HFF-Myc (cell line): ENCODE measurements at regions not wholly inside any gene's neighbourhood (a gene's known extent, or its start where the extent isn't known, plus 50 kb on each side); places are given as distances from the start of the nearest gene placed in this dataset.

ENCODE experiments used
- DNase-seq: peaks from one replicate; pipeline ENCODE4 v3.0.0-alpha.2; 2011; ENCODE audit warnings: low read depth; ENCODE audit errors: extremely low read depth
- H3K4me3 ChIP-seq: replicated peaks from 2 replicates; pipeline ENCODE4 v1.5.1; 2011; ENCODE audit warnings: low read depth, mild to moderate bottlenecking, control low read depth, low read length
- TF ChIP-seq, protein P1 (sequence below): IDR thresholded peaks from 2 replicates; pipeline ENCODE4 v1.5.1; 2012; ENCODE audit warnings: mild to moderate bottlenecking, low read depth, low read length, control low read depth; ENCODE audit errors: missing control alignments

DNA sequence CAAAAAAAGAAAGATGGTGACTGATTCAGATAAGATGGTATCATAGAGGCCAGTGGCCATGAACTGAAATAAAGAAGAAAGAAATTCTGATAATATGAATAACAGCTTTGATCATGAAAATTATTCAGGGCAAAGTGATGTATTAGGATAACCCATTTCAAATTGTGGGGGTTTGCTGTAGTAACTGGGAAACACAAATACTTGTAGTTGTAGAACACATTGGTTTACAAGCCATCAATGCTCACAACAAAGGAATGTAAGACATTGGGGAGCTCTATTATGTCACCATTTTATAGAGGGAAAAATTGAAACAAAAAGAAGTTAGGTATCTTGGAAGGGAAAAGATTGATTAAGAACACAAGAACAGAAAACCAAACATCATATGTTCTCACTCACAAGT is 140.4 kb upstream of the FRMD6 start:
- no peak for DNase-seq
- TF ChIP-seq, protein P1, sequence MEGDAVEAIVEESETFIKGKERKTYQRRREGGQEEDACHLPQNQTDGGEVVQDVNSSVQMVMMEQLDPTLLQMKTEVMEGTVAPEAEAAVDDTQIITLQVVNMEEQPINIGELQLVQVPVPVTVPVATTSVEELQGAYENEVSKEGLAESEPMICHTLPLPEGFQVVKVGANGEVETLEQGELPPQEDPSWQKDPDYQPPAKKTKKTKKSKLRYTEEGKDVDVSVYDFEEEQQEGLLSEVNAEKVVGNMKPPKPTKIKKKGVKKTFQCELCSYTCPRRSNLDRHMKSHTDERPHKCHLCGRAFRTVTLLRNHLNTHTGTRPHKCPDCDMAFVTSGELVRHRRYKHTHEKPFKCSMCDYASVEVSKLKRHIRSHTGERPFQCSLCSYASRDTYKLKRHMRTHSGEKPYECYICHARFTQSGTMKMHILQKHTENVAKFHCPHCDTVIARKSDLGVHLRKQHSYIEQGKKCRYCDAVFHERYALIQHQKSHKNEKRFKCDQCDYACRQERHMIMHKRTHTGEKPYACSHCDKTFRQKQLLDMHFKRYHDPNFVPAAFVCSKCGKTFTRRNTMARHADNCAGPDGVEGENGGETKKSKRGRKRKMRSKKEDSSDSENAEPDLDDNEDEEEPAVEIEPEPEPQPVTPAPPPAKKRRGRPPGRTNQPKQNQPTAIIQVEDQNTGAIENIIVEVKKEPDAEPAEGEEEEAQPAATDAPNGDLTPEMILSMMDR, result no peak
- H3K4me3 ChIP-seq, result no peak overlapping the region

DNA sequence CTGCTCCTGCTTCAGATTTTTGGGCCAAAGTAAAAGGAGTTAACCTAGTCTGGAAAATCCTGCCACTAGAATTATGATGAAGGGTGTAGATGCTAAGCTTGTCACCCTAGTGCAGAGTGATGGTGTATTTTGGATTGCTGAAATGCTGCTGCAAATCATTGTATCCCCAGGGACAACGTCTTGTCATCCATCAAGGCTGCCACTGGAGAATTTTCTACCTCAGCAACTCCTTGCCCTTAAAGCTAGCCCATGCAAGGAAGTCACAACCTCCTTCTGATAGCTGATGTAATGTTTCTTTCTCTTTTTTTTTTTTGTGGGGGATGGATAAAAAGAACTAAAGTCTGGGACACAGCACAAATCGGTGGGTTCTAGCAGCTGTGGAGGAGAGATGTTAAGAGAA is 139.4 kb upstream of the FRMD6 start:
- no peak for DNase-seq
- H3K4me3 ChIP-seq, result no peak overlapping the region
- TF ChIP-seq, protein P1, result no peak

DNA sequence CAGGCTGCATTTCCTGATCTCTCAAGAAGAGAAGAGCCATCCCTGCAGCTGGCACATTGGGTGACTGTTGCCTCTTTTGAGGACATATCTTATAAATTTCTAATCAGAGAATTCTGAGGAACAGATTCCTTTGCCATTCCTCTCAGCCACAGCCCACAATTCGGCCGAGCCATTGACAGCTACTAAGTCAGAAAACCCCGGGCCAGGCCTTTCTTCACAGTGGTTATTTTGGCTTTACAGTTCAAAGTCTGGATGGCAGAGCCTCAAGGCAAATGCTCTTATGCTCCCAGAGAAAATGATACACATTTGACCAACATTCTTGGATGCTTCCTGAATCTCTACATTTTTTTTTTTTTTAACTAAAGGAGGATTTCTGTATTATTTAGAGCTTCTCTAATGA is 138.4 kb upstream of the FRMD6 start:
- no peak for DNase-seq
- H3K4me3 ChIP-seq, result no peak overlapping the region
- TF ChIP-seq, protein P1, result no peak

DNA sequence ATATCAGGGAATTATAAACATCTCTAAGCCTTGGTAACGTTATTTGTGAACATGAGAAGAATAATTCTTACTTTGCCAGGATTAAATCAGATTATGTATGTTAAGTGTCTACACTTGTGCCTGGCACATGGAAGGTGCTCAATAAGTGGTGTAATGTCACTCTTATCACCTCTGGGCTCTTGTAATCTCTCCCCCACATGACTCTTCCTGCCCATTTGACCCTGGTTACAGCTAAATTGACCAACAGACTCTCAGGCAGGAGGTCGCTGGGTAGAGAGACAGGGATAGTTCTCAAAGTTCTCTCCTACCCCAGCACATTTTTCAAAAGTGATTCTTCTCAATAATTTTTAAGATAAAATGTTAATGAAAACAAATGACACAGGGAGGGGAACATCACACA is 137.8 kb upstream of the FRMD6 start:
- no peak overlapping the region for H3K4me3 ChIP-seq
- DNase-seq, result no peak
- TF ChIP-seq, protein P1, result no peak

DNA sequence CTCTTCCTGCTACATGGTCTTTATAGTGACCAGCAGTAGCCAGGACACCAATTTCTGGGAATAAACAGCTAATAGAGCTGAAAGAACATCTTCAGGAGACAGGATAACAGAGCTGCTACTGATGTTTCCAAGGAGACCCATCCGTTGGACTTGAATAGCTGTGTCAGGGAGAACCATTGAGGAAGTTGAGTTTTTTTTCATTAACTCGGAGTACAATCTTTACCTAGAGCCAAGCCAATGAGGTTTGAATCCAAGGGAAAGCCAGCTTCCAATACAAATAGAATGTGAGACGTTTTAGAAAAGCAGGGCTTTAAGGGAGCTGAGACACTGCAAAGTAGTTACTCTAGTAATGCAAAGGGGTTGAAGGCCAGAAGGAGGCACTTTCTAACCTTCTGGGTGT is 136.1 kb upstream of the FRMD6 start:
- no peak overlapping the region for H3K4me3 ChIP-seq
- no peak for DNase-seq
- TF ChIP-seq, protein P1, result no peak

DNA sequence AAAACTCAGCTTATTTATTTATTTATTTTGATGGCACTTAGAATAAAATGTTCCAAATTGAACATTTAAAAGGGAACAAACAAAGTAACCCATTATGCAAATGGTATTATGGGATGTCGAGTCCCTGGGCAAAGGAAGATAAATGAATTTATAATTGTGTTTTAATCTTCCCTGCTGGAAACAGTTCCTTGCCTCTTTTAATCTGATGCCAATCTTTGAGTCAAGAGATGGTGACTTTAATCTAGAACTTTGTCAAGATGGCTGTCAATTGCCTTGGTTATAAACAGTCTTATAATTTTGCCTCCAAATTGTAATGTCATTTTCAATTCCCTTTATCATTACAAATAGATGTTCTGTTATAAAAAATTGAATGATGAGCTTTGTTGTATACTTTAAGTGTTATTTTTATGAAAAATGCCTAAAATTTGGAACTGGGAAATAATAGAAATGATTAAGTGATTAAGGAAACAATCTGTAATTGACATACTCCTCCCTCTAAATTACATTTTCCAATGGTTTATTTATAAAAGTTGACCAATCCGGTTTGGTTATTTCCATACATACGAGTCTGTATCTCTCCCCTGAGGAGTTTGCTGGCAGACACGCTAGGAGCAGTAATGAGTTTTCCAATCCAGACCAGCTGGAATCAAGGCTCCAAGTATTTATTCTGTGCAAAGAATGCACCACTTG is 134.9 kb upstream of the FRMD6 start:
- TF ChIP-seq, protein P1, result no peak
- no peak overlapping the region for H3K4me3 ChIP-seq
- no peak for DNase-seq

DNA sequence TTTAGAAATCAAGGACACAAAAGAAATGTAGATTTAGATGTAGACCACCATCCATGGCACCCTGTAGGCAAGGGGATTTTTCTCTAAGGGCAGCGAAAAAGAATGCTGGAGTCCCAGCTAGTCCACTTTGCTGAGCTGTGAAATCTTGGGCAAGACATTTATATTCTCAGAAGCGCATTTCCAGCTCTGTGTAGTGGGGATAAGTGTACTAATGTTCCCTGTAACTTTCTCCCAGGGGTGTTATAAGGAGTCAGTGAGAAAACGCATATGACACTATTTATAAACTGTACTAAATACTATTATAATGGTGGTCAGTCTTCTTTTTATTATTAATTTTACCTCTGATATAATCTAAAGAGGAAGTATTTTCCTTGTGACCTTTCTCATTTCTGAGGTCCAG is 133.4 kb upstream of the FRMD6 start:
- TF ChIP-seq, protein P1, result no peak
- DNase-seq, result no peak
- no peak overlapping the region for H3K4me3 ChIP-seq
